Activated CD8-positive, alpha-beta T cell treated with anti-CD3 and anti-CD28 coated beads for 36 hours (primary cell): ENCODE measurements at regions not wholly inside any gene's neighbourhood (a gene's known extent, or its start where the extent isn't known, plus 50 kb on each side); places are given as distances from the start of the nearest gene placed in this dataset.
"Not testable (repeated sequence)": the region's sequence is repeated elsewhere in the genome, so short reads cannot be mapped to it uniquely, and the experiment has no call there.

Experiments
- ATAC-seq: fragments of 200-7000 bp; cut with Tn5 transposase; one replicate; pipeline ENCODE4 v1.10.0; 2021; ENCODE audit warnings: mild to moderate bottlenecking, moderate library complexity
- CTCF ChIA-PET: fragments of 350-600 bp; sonication (Branson Sonifier 250); formaldehyde crosslinking; loops from one replicate; lab custom pipeline; 2021; ENCODE audit warnings: antibody characterized with exemption; lab: Charles Lee
- POLR2A ChIA-PET: fragments of 350-600 bp; sonication (Branson Sonifier 250); formaldehyde crosslinking; loops from one replicate; lab custom pipeline; 2021; ENCODE audit warnings: antibody characterized with exemption; lab: Charles Lee
- DNase-seq: peaks from one replicate; pipeline ENCODE4 v3.0.0-alpha.2; 2020
- H3K27ac Mint-ChIP-seq: one replicate; pipeline ENCODE4 v1.8.0; 2021; ENCODE audit warnings: mild to moderate bottlenecking, mixed read lengths
- H3K27me3 Mint-ChIP-seq: one replicate; pipeline ENCODE4 v1.8.0; 2021; ENCODE audit warnings: mixed read lengths
- H3K36me3 Mint-ChIP-seq: one replicate; pipeline ENCODE4 v1.8.0; 2021; ENCODE audit warnings: low read depth, mixed read lengths
- H3K4me1 Mint-ChIP-seq: one replicate; pipeline ENCODE4 v1.8.0; 2021; ENCODE audit warnings: low read depth, mixed read lengths
- H3K4me3 Mint-ChIP-seq: one replicate; pipeline ENCODE4 v1.8.0; 2021; ENCODE audit warnings: mild to moderate bottlenecking, moderate library complexity, mixed read lengths
- H3K9me3 Mint-ChIP-seq: one replicate; pipeline ENCODE4 v1.8.0; 2021; ENCODE audit warnings: mixed read lengths
- intact Hi-C: fragments of 100-400 bp; cut with micrococcal nuclease; formaldehyde crosslinking; loops from one replicate; pipeline ENCODE4 v1.10.0; 2022
- TF ChIP-seq, protein P1 (sequence below): fragments of 200-600 bp; IDR thresholded peaks from one replicate; pipeline ENCODE4 v1.8.0; 2022; ENCODE audit warnings: antibody characterized with exemption, mild to moderate bottlenecking

GRCh38 chr17:27105636-27106035, 188.3 kb upstream of the WSB1 start:
- Mint-ChIP-seq H3K27ac (no peak overlapping the region), H3K27me3 (peaks cover 4% of the 10 kb centered on the region), H3K4me3 (no peak overlapping the region), H3K9me3 (peaks cover 2% of the 10 kb centered on the region), H3K36me3 (no peaks in the 10 kb centered on the region), H3K4me1 (no peaks in the 10 kb centered on the region)
- TF ChIP-seq, protein P1, sequence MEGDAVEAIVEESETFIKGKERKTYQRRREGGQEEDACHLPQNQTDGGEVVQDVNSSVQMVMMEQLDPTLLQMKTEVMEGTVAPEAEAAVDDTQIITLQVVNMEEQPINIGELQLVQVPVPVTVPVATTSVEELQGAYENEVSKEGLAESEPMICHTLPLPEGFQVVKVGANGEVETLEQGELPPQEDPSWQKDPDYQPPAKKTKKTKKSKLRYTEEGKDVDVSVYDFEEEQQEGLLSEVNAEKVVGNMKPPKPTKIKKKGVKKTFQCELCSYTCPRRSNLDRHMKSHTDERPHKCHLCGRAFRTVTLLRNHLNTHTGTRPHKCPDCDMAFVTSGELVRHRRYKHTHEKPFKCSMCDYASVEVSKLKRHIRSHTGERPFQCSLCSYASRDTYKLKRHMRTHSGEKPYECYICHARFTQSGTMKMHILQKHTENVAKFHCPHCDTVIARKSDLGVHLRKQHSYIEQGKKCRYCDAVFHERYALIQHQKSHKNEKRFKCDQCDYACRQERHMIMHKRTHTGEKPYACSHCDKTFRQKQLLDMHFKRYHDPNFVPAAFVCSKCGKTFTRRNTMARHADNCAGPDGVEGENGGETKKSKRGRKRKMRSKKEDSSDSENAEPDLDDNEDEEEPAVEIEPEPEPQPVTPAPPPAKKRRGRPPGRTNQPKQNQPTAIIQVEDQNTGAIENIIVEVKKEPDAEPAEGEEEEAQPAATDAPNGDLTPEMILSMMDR: no peak
- ATAC-seq (no peak), DNase-seq (no peak)
- intact Hi-C loops: no loop called here
- ChIA-PET POLR2A (no interaction called here), CTCF (no interaction called here)

- POLR2A ChIA-PET: no interaction called here
- H3K9me3 Mint-ChIP-seq: peaks cover 2% of the 10 kb centered on the region
These were observed 187.4 kb upstream of the WSB1 start for GRCh38 chr17:27106347-27106981.

GRCh38 chr17:27106982-27107360, 186.9 kb upstream of the WSB1 start:
- ATAC-seq (no peak), DNase-seq (no peak)
- H3K27me3 Mint-ChIP-seq: peaks cover 4% of the 10 kb centered on the region
- CTCF ChIA-PET: no interaction called here
- H3K36me3 Mint-ChIP-seq: no peaks in the 10 kb centered on the region
- peaks cover 2% of the 10 kb centered on the region for H3K9me3 Mint-ChIP-seq
- POLR2A ChIA-PET: no interaction called here
- TF ChIP-seq, protein P1: no peak
- H3K4me3 Mint-ChIP-seq: no peak overlapping the region
- intact Hi-C loops: no loop called here
- H3K4me1 Mint-ChIP-seq: no peaks in the 10 kb centered on the region
- no peak overlapping the region for H3K27ac Mint-ChIP-seq

More at GRCh38 chr17:27106347-27106981, 187.4 kb upstream of the WSB1 start:
- no peak for DNase-seq
- TF ChIP-seq, protein P1: no peak
- H3K27ac Mint-ChIP-seq: no peak overlapping the region
- H3K4me3 Mint-ChIP-seq: no peak overlapping the region
- H3K4me1 Mint-ChIP-seq: no peaks in the 10 kb centered on the region
- H3K36me3 Mint-ChIP-seq: no peaks in the 10 kb centered on the region
- no peak for ATAC-seq
- H3K27me3 Mint-ChIP-seq: peaks cover 4% of the 10 kb centered on the region
- CTCF ChIA-PET: no interaction called here
- intact Hi-C loops: no loop called here

DNA sequence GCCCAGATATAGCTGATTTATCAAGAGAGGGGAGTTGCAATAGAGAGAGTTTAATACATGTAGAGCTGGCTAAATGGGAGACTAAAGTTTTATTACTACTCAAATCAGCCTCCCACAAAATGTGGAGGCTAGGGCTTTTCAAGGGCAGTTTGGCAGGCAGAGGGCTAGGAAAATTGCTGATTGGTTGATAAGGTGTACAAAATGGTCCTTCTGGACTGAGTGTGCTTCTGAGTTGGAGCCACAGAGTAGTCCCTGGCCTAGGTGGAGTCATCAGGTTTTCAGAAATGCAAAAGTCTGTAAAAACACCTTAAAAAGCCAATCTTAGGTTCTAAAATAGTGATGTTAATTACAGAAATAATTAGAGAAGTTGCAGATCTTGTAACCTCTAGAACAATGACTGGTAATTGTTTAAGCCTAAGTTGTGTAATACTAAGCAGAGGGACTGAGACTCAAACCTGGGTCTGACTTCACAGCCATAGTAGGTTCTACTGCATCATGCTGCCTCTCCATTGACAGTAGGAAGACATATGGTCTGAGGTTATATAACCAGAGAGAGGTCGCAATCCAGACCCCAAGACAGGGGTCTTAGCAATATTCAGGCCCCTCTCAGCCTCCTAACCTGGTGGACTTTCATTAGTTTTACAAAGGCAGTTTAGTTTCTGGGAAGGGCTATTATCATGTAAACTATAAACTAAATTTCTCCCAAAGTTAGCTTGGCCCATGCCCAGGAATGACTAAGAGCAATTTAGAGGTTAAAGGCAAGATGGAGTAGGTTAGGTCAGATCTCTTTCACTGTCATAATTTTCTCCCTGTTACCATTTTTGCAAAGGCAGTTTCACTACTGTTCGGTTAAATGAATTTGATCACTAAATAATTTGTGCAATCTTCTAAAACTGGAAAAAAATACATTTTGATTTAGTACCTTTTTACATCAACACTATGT, 186.3 kb upstream of the WSB1 start:
- DNase-seq, H3K27ac Mint-ChIP-seq, H3K4me1 Mint-ChIP-seq, POLR2A ChIA-PET, H3K9me3 Mint-ChIP-seq, H3K27me3 Mint-ChIP-seq, H3K4me3 Mint-ChIP-seq, CTCF ChIA-PET, ATAC-seq, intact Hi-C loops, H3K36me3 Mint-ChIP-seq: not testable (repeated sequence)

- intact Hi-C loops: no loop called here
- Mint-ChIP-seq H3K9me3 (no peaks in the 10 kb centered on the region), H3K36me3 (no peaks in the 10 kb centered on the region), H3K4me3 (no peak overlapping the region), H3K27me3 (peaks cover 8% of the 10 kb centered on the region), H3K4me1 (no peaks in the 10 kb centered on the region), H3K27ac (no peak overlapping the region)
- TF ChIP-seq, protein P1: no peak
- ChIA-PET CTCF (no interaction called here), POLR2A (no interaction called here)
- DNase-seq (no peak), ATAC-seq (no peak)
These were observed 184.6 kb upstream of the WSB1 start for GRCh38 chr17:27109346-27109745.
